IMR-90 (cell line): ENCODE measurements at regions not wholly inside any gene's neighbourhood (a gene's known extent, or its start where the extent isn't known, plus 50 kb on each side); places are given as distances from the start of the nearest gene placed in this dataset.

ENCODE experiments used
- ATAC-seq: fragments of 200-7000 bp; cut with Tn5 transposase; 2 replicates; pipeline ENCODE4 v1.9.1; 2020; ENCODE audit warnings: low read depth, mild to moderate bottlenecking, moderate library complexity
- BruUV-seq: library from RNA; stranded (reverse); fragments of 400-500 nt; replicated peaks from 2 replicates; lab custom pipeline; 2021; lab: Mats Ljungman, UMichigan
- CTCF ChIA-PET: fragments of 300-600 bp; formaldehyde crosslinking; extraction: SDS; loops from one replicate; lab custom pipeline; 2021; ENCODE audit warnings: antibody characterized with exemption; lab: Yijun Ruan, JAX
- POLR2A ChIA-PET: fragments of 300-600 bp; sonication (Branson Sonifier 250); formaldehyde crosslinking; loops from one replicate; lab custom pipeline; 2022; ENCODE audit warnings: antibody characterized with exemption; ENCODE audit not compliant: unreplicated experiment; lab: Charles Lee
- DNase-seq: peaks from one replicate; pipeline ENCODE4 v3.0.0; 2013
- H2AFZ ChIP-seq: replicated peaks from 2 replicates; pipeline ENCODE3; 2013; ENCODE audit warnings: low read length, mild to moderate bottlenecking; ENCODE audit not compliant: poor library complexity
- H2AK5ac ChIP-seq: 2 replicates; pipeline ENCODE4 v1.6.1; 2013; ENCODE audit warnings: low read depth, low read length, inconsistent platforms
- H2AK9ac ChIP-seq: replicated peaks from 2 replicates; pipeline ENCODE3; 2013; ENCODE audit warnings: mild to moderate bottlenecking, low read depth, low read length, moderate library complexity; ENCODE audit not compliant: poor library complexity
- H2BK120ac ChIP-seq: 2 replicates; pipeline ENCODE4 v1.6.1; 2013; ENCODE audit warnings: low read depth, low read length, inconsistent platforms
- H2BK15ac ChIP-seq: 3 replicates; pipeline ENCODE4 v1.6.1; 2013; ENCODE audit warnings: low read depth, low read length, inconsistent platforms
- H2BK20ac ChIP-seq: 2 replicates; pipeline ENCODE4 v1.6.1; 2013; ENCODE audit warnings: low read depth, mild to moderate bottlenecking, inconsistent platforms, low read length, moderate library complexity
- H2BK5ac ChIP-seq: 2 replicates; pipeline ENCODE4 v1.6.1; 2013; ENCODE audit warnings: mild to moderate bottlenecking, low read depth, low read length, inconsistent platforms; ENCODE audit not compliant: poor library complexity, severe bottlenecking
- H3K14ac ChIP-seq: replicated peaks from 2 replicates; pipeline ENCODE4 v1.6.1; 2013; ENCODE audit warnings: low read depth, low read length, inconsistent platforms
- H3K18ac ChIP-seq: 2 replicates; pipeline ENCODE4 v1.6.1; 2013; ENCODE audit warnings: low read depth, low read length, control low read depth
- H3K23ac ChIP-seq: 2 replicates; pipeline ENCODE4 v1.6.1; 2013; ENCODE audit warnings: low read depth, low read length, inconsistent platforms
- H3K27ac ChIP-seq: 2 replicates; pipeline ENCODE4 v1.5.1; 2013; ENCODE audit warnings: mild to moderate bottlenecking, control low read depth, low read length; ENCODE audit not compliant: insufficient read depth
- H3K27me3 ChIP-seq: 2 replicates; pipeline ENCODE4 v1.6.1; 2013; ENCODE audit warnings: low read length; ENCODE audit not compliant: control insufficient read depth, insufficient read depth
- H3K36me3 ChIP-seq: 2 replicates; pipeline ENCODE4 v1.6.1; 2013; ENCODE audit warnings: low read length, mixed read lengths; ENCODE audit not compliant: control insufficient read depth, insufficient read depth
- H3K4ac ChIP-seq: 2 replicates; pipeline ENCODE4 v1.6.1; 2013; ENCODE audit warnings: low read depth, low read length, inconsistent platforms
- H3K4me1 ChIP-seq: 2 replicates; pipeline ENCODE4 v1.6.1; 2013; ENCODE audit warnings: low read length, mixed read lengths; ENCODE audit not compliant: control insufficient read depth, insufficient read depth
- H3K4me2 ChIP-seq: 2 replicates; pipeline ENCODE4 v1.6.1; 2013; ENCODE audit warnings: low read depth, mild to moderate bottlenecking, control low read depth, low read length, moderate library complexity
- H3K4me3 ChIP-seq: 2 replicates; pipeline ENCODE4 v1.5.1; 2013; ENCODE audit warnings: low read depth, mild to moderate bottlenecking, control low read depth, low read length, moderate library complexity; ENCODE audit not compliant: insufficient read depth
- H3K56ac ChIP-seq: 2 replicates; pipeline ENCODE4 v1.6.1; 2013; ENCODE audit warnings: low read length, inconsistent platforms; ENCODE audit not compliant: insufficient read depth; ENCODE audit errors: extremely low read depth
- H3K79me1 ChIP-seq, 2 experiments: 2 replicates each; pipeline ENCODE4 v1.6.1; 2013; ENCODE audit warnings: low read length in 2 of 2, inconsistent platforms in 1 of 2, low read depth in 1 of 2
- H3K9ac ChIP-seq: 2 replicates; pipeline ENCODE4 v1.6.1; 2013; ENCODE audit warnings: low read depth, low read length, control low read depth
- H3K9me1 ChIP-seq: 2 replicates; pipeline ENCODE4 v1.6.1; 2013; ENCODE audit warnings: low read length, inconsistent platforms; ENCODE audit not compliant: insufficient read depth
- H3K9me3 ChIP-seq: 2 replicates; pipeline ENCODE4 v1.6.1; 2013; ENCODE audit warnings: low read length; ENCODE audit not compliant: control insufficient read depth, insufficient read depth
- H4K20me1 ChIP-seq: 2 replicates; pipeline ENCODE4 v1.6.1; 2013; ENCODE audit warnings: low read length, inconsistent platforms; ENCODE audit not compliant: insufficient read depth
- H4K5ac ChIP-seq: 2 replicates; pipeline ENCODE4 v1.6.1; 2013; ENCODE audit warnings: mild to moderate bottlenecking, low read depth, low read length, control low read depth
- H4K8ac ChIP-seq, 2 experiments: 2 replicates each; pipeline ENCODE4 v1.6.1; 2013; ENCODE audit warnings: low read depth in 2 of 2, low read length in 2 of 2, control low read depth in 1 of 2, inconsistent platforms in 1 of 2
- H4K91ac ChIP-seq: 2 replicates; pipeline ENCODE4 v1.6.1; 2013; ENCODE audit warnings: low read depth, low read length, inconsistent platforms; ENCODE audit not compliant: insufficient read depth
- CTCF ChIP-seq: conservative IDR thresholded peaks from 2 replicates; pipeline ENCODE4 v1.5.1; 2012; ENCODE audit warnings: mild to moderate bottlenecking, low read depth, low read length, improper control_type of control experiment
- MAFK ChIP-seq: IDR thresholded peaks from 2 replicates; pipeline ENCODE4 v1.6.1; 2012; ENCODE audit warnings: low read depth, low read length, improper control_type of control experiment
- MXI1 ChIP-seq: IDR thresholded peaks from 2 replicates; pipeline ENCODE4 v1.6.1; 2012; ENCODE audit warnings: low read depth, mild to moderate bottlenecking, low read length, moderate library complexity, borderline replicate concordance
- NFE2L2 ChIP-seq: fragments of 150-350 bp; IDR thresholded peaks from 2 replicates; pipeline ENCODE4 v1.6.1; 2016; ENCODE audit warnings: low read depth, mild to moderate bottlenecking, low read length
- POLR2A ChIP-seq: IDR thresholded peaks from 2 replicates; pipeline ENCODE4 v1.6.1; 2012; ENCODE audit warnings: mild to moderate bottlenecking, low read depth, low read length
- RAD21 ChIP-seq: IDR thresholded peaks from 2 replicates; pipeline ENCODE4 v1.6.1; 2012; ENCODE audit warnings: low read length, improper control_type of control experiment
- SMC3 ChIP-seq: fragments of 150-350 bp; IDR thresholded peaks from 2 replicates; pipeline ENCODE4 v1.6.1; 2016; ENCODE audit warnings: low read depth, mild to moderate bottlenecking, antibody characterized with exemption, low read length, moderate library complexity
- WGBS, 2 experiments: methylation state at CpG; one replicate each; pipeline versions ENCODE4 v1.1.5 to v1.1.7; 2013; ENCODE audit warnings: missing lambda C conversion rate in 2 of 2; ENCODE audit not compliant: insufficient read length in 1 of 2; ENCODE audit errors: extremely low coverage in 2 of 2; 5-methylcytosine and 5-hydroxymethylcytosine counted together
- dilution Hi-C: fragments of 300-500 bp; cut with HindIII; formaldehyde crosslinking; loops from one replicate; pipeline ENCODE4 v1.14.3; 2018; ENCODE audit warnings: low sequenced_read_pairs; ENCODE audit not compliant: unreplicated experiment
- in situ Hi-C: fragments of 300-500 bp; cut with MboI; formaldehyde crosslinking; loops from 3 replicates; pipeline ENCODE4 v1.14.3; 2019; ENCODE audit warnings: low sequenced_read_pairs, inconsistent platforms, mixed read lengths
- intact Hi-C: fragments of 100-400 bp; cut with micrococcal nuclease; formaldehyde crosslinking; loops from 2 replicates; pipeline ENCODE4 v1.10.0; 2022

GRCh38 chr1:58304346-58304975 is 242.1 kb downstream of the OMA1 start:
- Histone ChIP-seq H3K18ac (no peak overlapping the region), H3K27ac (no peak overlapping the region), H3K9me1 (no peaks in the 10 kb centered on the region), H3K14ac (no peak overlapping the region), H4K91ac (no peak overlapping the region), H3K4me3 (no peak overlapping the region), H3K9ac (no peak overlapping the region), H3K4me2 (no peak overlapping the region), H3K4ac (no peak overlapping the region), H3K36me3 (no peaks in the 10 kb centered on the region), H4K5ac (no peak overlapping the region), H2BK15ac (no peak overlapping the region), H3K27me3 (no peaks in the 10 kb centered on the region), H2BK20ac (no peak overlapping the region), H3K23ac (no peak overlapping the region), H3K9me3 (no peaks in the 10 kb centered on the region), H4K8ac (no peak overlapping the region), H3K4me1 (no peaks in the 10 kb centered on the region), H4K20me1 (no peaks in the 10 kb centered on the region), H3K79me1 (no peaks in the 10 kb centered on the region), H2AFZ (no peak overlapping the region), H2BK5ac (no peak overlapping the region), H2BK120ac (no peak overlapping the region), H2AK9ac (no peak overlapping the region), H2AK5ac (no peak overlapping the region), H3K56ac (no peak overlapping the region)
- DNase-seq (no peak), ATAC-seq (no peak)
- in situ Hi-C loops = no loop called here
- ChIA-PET CTCF (no interaction called here), POLR2A (no interaction called here)
- BruUV-seq = no TSS peak
- TF ChIP-seq MXI1 = no peak
- TF ChIP-seq RAD21 = no peak
- TF ChIP-seq NFE2L2 = no peak
- TF ChIP-seq CTCF = no peak
- TF ChIP-seq SMC3 = no peak
- TF ChIP-seq MAFK = no peak
- no peak for TF ChIP-seq POLR2A
- WGBS, 2 experiments = no CpG with 5 or more reads among the region's 5 CpGs
- dilution Hi-C loops = no loop called here
- intact Hi-C loops = no loop called here
